Vagina (tissue), 2 donors: ENCODE measurements at regions not wholly inside any gene's neighbourhood (a gene's known extent, or its start where the extent isn't known, plus 50 kb on each side); places are given as distances from the start of the nearest gene placed in this dataset.

Source experiments
- CTCF ChIP-seq, 3 experiments: fragments of 450-650 bp in 2 of 3; fragments of 200-600 bp in 1 of 3; sonication (generic) in 1 of 3; IDR thresholded peaks; one replicate each; pipeline ENCODE4 v1.5.1; 2017 to 2019; ENCODE audit warnings: antibody characterized with exemption in 3 of 3, mild to moderate bottlenecking in 2 of 3, moderate library complexity in 2 of 3
- POLR2AphosphoS5 ChIP-seq, 2 donors: sonication (generic); formaldehyde crosslinking; IDR thresholded peaks; one replicate each; pipeline ENCODE4 v1.9.0; 2017; ENCODE audit warnings: antibody characterized with exemption in 2 of 2, mild to moderate bottlenecking in 2 of 2, low read depth in 1 of 2; ENCODE audit not compliant: insufficient read depth in 1 of 2

GRCh38 chr9:78502566-78502965 lies 205.6 kb downstream of the PSAT1 start:
- no peak for TF ChIP-seq CTCF (IDR thresholded peaks at IDR 0.05)
- no peak for TF ChIP-seq POLR2AphosphoS5 (IDR thresholded peaks at IDR 0.05; ENCODE audit: insufficient read depth in 1 of 2, low read depth in 1 of 2)
